Mucosa of descending colon (tissue), 3 donors: ENCODE measurements at regions not wholly inside any gene's neighbourhood (a gene's known extent, or its start where the extent isn't known, plus 50 kb on each side); places are given as distances from the start of the nearest gene placed in this dataset.
"Not testable (repeated sequence)": the region's sequence is repeated elsewhere in the genome, so short reads cannot be mapped to it uniquely, and the experiment has no call there.

Experiments used
- ATAC-seq: fragments of 200-7000 bp; cut with Tn5 transposase; one replicate; pipeline ENCODE4 v1.9.1; 2020; ENCODE audit warnings: mild to moderate bottlenecking, moderate library complexity
- DNase-seq, 3 donors: peaks; one replicate each; pipeline ENCODE4 v3.0.0-alpha.2; 2020
- H3K36me3 ChIP-seq: fragments of 200-600 bp; one replicate; pipeline ENCODE4 v1.8.0; 2021; ENCODE audit warnings: low read depth, mild to moderate bottlenecking
- H3K4me1 ChIP-seq: fragments of 200-600 bp; one replicate; pipeline ENCODE4 v1.8.0; 2021; ENCODE audit warnings: low read depth, mild to moderate bottlenecking
- H3K4me3 ChIP-seq: fragments of 200-600 bp; one replicate; pipeline ENCODE4 v1.8.0; 2021; ENCODE audit warnings: mild to moderate bottlenecking
- H3K9me3 ChIP-seq: fragments of 200-600 bp; one replicate; pipeline ENCODE4 v1.8.0; 2021; ENCODE audit warnings: mild to moderate bottlenecking
- CTCF ChIP-seq: fragments of 200-600 bp; IDR thresholded peaks from one replicate; pipeline ENCODE4 v1.8.0; 2022; ENCODE audit warnings: antibody characterized with exemption, mild to moderate bottlenecking
- intact Hi-C, 2 donors: fragments of 100-400 bp; cut with DNase I in 1 of 2; cut with micrococcal nuclease in 1 of 2; formaldehyde crosslinking; loops; one replicate each; pipeline versions ENCODE4 v1.11.0 to v1.11.1; 2022; cut with DNase I, micrococcal nuclease
- donor health status: DM: no; HTN: no; CAD: no; lungs with moderate emphysema.
- donor health status: DM: no; HTN: no; CAD: no.
- donor health status: DM: no; HTN: yes; CAD: no.

- TF ChIP-seq CTCF: no peak
Measured at GRCh38 chr21:14630556-14631069, 84.5 kb upstream of the SAMSN1 start.

DNA sequence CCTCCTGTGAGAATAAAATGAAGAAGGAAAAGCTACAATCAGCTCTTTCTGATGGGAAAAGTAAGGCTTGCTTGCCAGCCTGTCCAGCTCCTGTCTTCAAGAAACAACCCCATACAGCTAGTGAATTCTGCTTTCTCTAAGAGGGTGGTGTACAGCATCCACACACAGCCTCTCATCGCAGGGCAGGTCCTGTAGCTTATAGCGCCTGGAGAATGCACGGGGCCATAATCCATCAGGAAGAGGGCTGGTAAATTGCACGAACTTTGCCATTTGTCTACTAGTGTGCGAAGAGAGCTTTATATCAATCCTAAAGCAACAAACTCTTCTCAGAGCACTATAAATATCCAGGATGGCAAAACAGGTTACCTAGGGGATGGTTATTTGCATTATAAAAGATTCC lies 83.3 kb upstream of the SAMSN1 start:
- H3K4me1 ChIP-seq: no peaks in the 10 kb centered on the region
- no peak overlapping the region for H3K4me3 ChIP-seq
- no peak for DNase-seq
- intact Hi-C loops: no loop called here
- no peaks in the 10 kb centered on the region for H3K36me3 ChIP-seq
- no peaks in the 10 kb centered on the region for H3K9me3 ChIP-seq
- ATAC-seq: no peak
- TF ChIP-seq CTCF: no peak

More at GRCh38 chr21:14630556-14631069, 84.5 kb upstream of the SAMSN1 start:
- DNase-seq (no peak), ATAC-seq (peak; percentile 62)
- Histone ChIP-seq H3K9me3 (no peaks in the 10 kb centered on the region), H3K36me3 (no peaks in the 10 kb centered on the region), H3K4me1 (no peaks in the 10 kb centered on the region), H3K4me3 (no peak overlapping the region)
- intact Hi-C loops: no loop called here

- ATAC-seq, H3K9me3 ChIP-seq, intact Hi-C loops, H3K4me3 ChIP-seq, H3K36me3 ChIP-seq, DNase-seq, H3K4me1 ChIP-seq: not testable (repeated sequence)
Measured at GRCh38 chr21:14623079-14623478, 77.0 kb upstream of the SAMSN1 start.

- TF ChIP-seq CTCF: no peak
- DNase-seq (no peak), ATAC-seq (no peak)
- Histone ChIP-seq H3K36me3 (no peaks in the 10 kb centered on the region), H3K4me1 (no peaks in the 10 kb centered on the region), H3K4me3 (no peak overlapping the region), H3K9me3 (no peaks in the 10 kb centered on the region)
- intact Hi-C loops: no loop called here
Measured at GRCh38 chr21:14620152-14620551, 74.0 kb upstream of the SAMSN1 start.

DNA sequence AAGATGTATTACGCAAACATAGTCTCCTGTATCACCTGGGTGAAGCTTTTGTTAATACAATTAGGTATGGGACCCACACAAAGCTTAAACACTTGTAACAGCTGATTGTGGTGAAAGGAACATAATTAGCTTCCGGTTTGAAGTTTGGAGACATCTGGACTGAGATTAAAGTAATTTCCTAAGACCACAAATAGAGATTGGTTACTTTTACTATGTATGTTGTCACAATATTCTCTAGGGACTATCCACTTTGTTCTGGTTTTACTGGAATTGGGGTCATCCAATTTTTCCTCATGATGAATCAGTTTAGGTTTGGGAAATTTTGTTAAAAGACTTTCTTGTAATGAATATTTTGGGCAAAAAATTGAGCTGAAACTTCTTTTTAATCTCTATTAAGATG lies 71.8 kb upstream of the SAMSN1 start:
- DNase-seq: no peak
- no peak for TF ChIP-seq CTCF
- ATAC-seq: no peak
- Histone ChIP-seq H3K36me3 (no peaks in the 10 kb centered on the region), H3K4me1 (no peaks in the 10 kb centered on the region), H3K4me3 (no peak overlapping the region), H3K9me3 (no peaks in the 10 kb centered on the region)
- intact Hi-C loops: no loop called here

DNA sequence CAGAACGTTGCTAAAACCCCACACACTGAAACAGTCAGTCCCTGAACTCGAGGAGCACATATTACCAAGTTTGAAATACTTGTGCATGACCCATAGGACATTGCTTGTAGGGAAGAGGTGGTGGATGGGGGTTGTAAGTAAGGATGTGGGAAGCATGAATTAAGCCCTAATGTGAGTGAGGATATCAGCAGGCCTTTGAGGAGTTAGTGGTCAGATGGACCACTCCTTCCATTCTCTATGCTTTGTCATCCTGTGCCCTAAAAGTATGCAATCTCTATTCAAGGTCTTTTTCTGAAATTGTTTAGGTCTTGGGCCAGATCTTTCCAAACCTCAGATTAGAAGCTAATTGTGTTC lies 70.9 kb upstream of the SAMSN1 start:
- intact Hi-C loops: no loop called here
- Histone ChIP-seq H3K9me3 (no peaks in the 10 kb centered on the region), H3K36me3 (no peaks in the 10 kb centered on the region), H3K4me1 (no peaks in the 10 kb centered on the region), H3K4me3 (no peak overlapping the region)
- DNase-seq (no peak), ATAC-seq (no peak)
- TF ChIP-seq CTCF: no peak
